Pancreas (tissue), 10 donors: ENCODE measurements at regions not wholly inside any gene's neighbourhood (a gene's known extent, or its start where the extent isn't known, plus 50 kb on each side); places are given as distances from the start of the nearest gene placed in this dataset.

Experiments
- ATAC-seq, 4 donors: fragments of 200-7000 bp; cut with Tn5 transposase; one replicate each; pipeline versions ENCODE4 v1.8.0 to v1.9.1; 2020; ENCODE audit warnings: mild to moderate bottlenecking in 4 of 4, moderate library complexity in 4 of 4
- DNase-seq, 6 donors: peaks; one replicate each; pipeline ENCODE4 v3.0.0-alpha.2; 2020
- FAIRE-seq: peaks from 2 replicates; lab custom pipeline; 2012; peaks lifted over from hg19 to GRCh38; lab: Jason Lieb, UNC
- H3K27ac ChIP-seq, 4 donors: fragments of 200-600 bp; sonication (generic); 1 replicate in 3 of 4; 2 replicates in 1 of 4; pipeline versions ENCODE4 v1.5.0 to v1.8.0; 2020
- H3K27me3 ChIP-seq, 4 donors: fragments of 200-600 bp; one replicate each; pipeline ENCODE4 v1.8.0; 2021
- H3K36me3 ChIP-seq, 3 donors: fragments of 200-600 bp; sonication (generic) in 1 of 3; one replicate each; pipeline versions ENCODE4 v1.5.0 to v1.8.0; 2020 to 2021
- H3K4me1 ChIP-seq, 3 donors: fragments of 200-600 bp; one replicate each; pipeline ENCODE4 v1.8.0; 2021
- H3K4me3 ChIP-seq, 4 donors: fragments of 200-600 bp; sonication (generic) in 2 of 4; one replicate each; pipeline versions ENCODE4 v1.5.0 to v1.8.0; 2020 to 2021
- H3K9me3 ChIP-seq, 4 donors: fragments of 200-600 bp; one replicate each; pipeline ENCODE4 v1.8.0; 2021
- WGBS, 2 donors: extraction: QIAGEN DNeasy Blood & Tissue Kit; methylation state at CpG; one replicate each; pipeline ENCODE4 v1.1.7; 2013; 5-methylcytosine and 5-hydroxymethylcytosine counted together
- intact Hi-C, 3 donors: fragments of 100-400 bp; cut with DNase I; formaldehyde crosslinking; loops; one replicate each; pipeline versions ENCODE4 v1.11.1 to v1.14.2; 2022
- TF ChIP-seq, protein P1 (sequence below), 4 donors: fragments of 200-600 bp; sonication (generic) in 3 of 4; IDR thresholded peaks; one replicate each; pipeline versions ENCODE4 v1.5.0 to v1.8.0; 2021; ENCODE audit warnings: antibody characterized with exemption in 4 of 4
- donor health status: healthy with polysubstance abuse.
- donor health status: DM: no; HTN: no; CAD: no; lungs with moderate emphysema.
- donor health status: DM: no; HTN: no; CAD: no.
- donor health status: control.
- donor health status: control.
- donor health status: Bipolar disorder and iron deficiency.
- donor health status: DM: yes; HTN: yes; CAD: no.
- donor health status: DM: no; HTN: no; CAD: no.
- donor health status: DM: no; HTN: no; CAD: no.
- donor health status: DM: yes; HTN: yes; CAD: no.

DNA sequence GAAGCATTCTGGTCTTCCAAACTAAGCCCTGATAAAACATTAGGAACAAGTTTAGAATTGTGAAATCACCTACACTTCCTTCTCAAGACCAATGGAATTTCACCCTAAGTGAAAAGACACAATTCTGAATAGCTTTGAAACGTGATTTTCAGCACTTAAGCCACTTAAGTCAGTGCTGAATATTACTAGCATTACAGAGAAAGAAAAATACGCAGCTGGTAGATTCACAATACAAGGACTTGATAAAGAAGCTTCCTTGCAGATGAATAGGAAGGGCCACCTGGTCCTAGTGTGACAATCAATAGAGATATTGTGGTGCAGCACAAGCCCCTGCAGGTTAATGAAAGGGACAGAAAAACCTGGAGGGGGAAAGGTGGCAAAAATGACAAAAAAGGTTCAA is 353.1 kb upstream of the ALCAM start:
- DNase-seq = no peak
- Histone ChIP-seq H3K27ac (no peak overlapping the region), H3K36me3 (no peaks in the 10 kb centered on the region), H3K27me3 (no peaks in the 10 kb centered on the region), H3K4me3 (no peak overlapping the region), H3K4me1 (no peaks in the 10 kb centered on the region), H3K9me3 (no peaks in the 10 kb centered on the region)
- FAIRE-seq = no peak
- ATAC-seq = no peak
- WGBS, 2 donors = 58 to 68% methylated on average over 2 of the region's 2 CpGs
- TF ChIP-seq, protein P1, sequence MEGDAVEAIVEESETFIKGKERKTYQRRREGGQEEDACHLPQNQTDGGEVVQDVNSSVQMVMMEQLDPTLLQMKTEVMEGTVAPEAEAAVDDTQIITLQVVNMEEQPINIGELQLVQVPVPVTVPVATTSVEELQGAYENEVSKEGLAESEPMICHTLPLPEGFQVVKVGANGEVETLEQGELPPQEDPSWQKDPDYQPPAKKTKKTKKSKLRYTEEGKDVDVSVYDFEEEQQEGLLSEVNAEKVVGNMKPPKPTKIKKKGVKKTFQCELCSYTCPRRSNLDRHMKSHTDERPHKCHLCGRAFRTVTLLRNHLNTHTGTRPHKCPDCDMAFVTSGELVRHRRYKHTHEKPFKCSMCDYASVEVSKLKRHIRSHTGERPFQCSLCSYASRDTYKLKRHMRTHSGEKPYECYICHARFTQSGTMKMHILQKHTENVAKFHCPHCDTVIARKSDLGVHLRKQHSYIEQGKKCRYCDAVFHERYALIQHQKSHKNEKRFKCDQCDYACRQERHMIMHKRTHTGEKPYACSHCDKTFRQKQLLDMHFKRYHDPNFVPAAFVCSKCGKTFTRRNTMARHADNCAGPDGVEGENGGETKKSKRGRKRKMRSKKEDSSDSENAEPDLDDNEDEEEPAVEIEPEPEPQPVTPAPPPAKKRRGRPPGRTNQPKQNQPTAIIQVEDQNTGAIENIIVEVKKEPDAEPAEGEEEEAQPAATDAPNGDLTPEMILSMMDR (IDR thresholded peaks at IDR 0.05) = no peak
- intact Hi-C loops = no loop called here

GRCh38 chr3:105014631-105015030 is 352.1 kb upstream of the ALCAM start:
- H3K27ac ChIP-seq = no peak overlapping the region
- no peaks in the 10 kb centered on the region for H3K27me3 ChIP-seq
- no peaks in the 10 kb centered on the region for H3K4me1 ChIP-seq
- H3K4me3 ChIP-seq = no peak overlapping the region
- ATAC-seq = no peak
- TF ChIP-seq, protein P1 (IDR thresholded peaks at IDR 0.05) = no peak
- DNase-seq = no peak
- WGBS, 2 donors = 50 to 52% methylated on average over 1 of the region's 1 CpG
- intact Hi-C loops = no loop called here
- no peaks in the 10 kb centered on the region for H3K9me3 ChIP-seq
- FAIRE-seq = no peak
- no peaks in the 10 kb centered on the region for H3K36me3 ChIP-seq

GRCh38 chr3:105022813-105023212 is 343.9 kb upstream of the ALCAM start:
- H3K4me3 ChIP-seq = no peak overlapping the region
- TF ChIP-seq, protein P1 (IDR thresholded peaks at IDR 0.05) = no peak
- no peaks in the 10 kb centered on the region for H3K36me3 ChIP-seq
- H3K9me3 ChIP-seq = no peaks in the 10 kb centered on the region
- DNase-seq (no peak), FAIRE-seq (no peak), ATAC-seq (no peak)
- no peaks in the 10 kb centered on the region for H3K4me1 ChIP-seq
- no peaks in the 10 kb centered on the region for H3K27me3 ChIP-seq
- no peak overlapping the region for H3K27ac ChIP-seq
- 70% methylated on average over 2 of the region's 2 CpGs for WGBS, 2 donors
- intact Hi-C loops = no loop called here

DNA sequence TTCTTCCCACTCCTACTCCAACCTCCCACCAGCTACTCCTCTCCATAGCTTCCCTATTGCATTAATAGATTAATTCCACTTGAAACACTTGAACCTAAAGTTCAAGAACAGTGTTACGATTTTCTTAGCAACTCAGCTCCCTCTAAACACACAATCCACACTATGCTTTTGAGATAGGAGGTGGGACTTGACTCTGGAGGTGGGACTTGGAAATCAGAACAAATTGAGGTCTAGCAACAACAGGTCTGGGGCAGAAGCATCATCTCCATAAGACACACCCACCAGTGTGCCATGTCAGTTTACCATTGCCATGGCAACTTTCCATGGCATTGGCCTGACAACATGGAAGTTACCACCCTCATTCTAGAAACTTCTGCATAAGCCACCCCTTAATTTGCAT is 336.5 kb upstream of the ALCAM start:
- TF ChIP-seq, protein P1 (IDR thresholded peaks at IDR 0.05) = no peak
- Histone ChIP-seq H3K27ac (no peak overlapping the region), H3K27me3 (no peaks in the 10 kb centered on the region), H3K4me3 (no peak overlapping the region), H3K36me3 (no peaks in the 10 kb centered on the region), H3K4me1 (peaks cover 4 to 21% (median 17%) of the 10 kb centered on the region in 3 donors), H3K9me3 (no peaks in the 10 kb centered on the region)
- DNase-seq (no peak), ATAC-seq (no peak), FAIRE-seq (no peak)
- intact Hi-C loops = no loop called here
- 80 to 87% methylated on average over 1 of the region's 1 CpG for WGBS, 2 donors

DNA sequence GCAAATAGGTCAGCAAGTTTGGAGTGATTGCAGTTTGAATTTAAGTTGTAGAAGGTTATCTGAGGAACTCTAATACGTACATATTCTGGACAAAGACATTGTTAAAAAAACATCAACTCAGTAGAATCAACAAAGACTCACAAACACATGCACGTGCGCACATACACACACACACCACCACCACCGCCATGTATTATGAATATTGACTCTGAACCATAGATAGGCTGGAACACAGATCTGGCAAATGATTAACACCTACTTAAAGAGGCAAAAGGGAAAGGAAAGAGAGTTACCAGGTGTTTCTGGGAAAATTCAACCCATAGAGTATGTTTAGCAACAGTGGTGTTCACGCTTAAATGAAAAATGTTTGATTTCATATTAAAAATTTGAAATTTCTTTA is 334.2 kb upstream of the ALCAM start:
- TF ChIP-seq, protein P1 (IDR thresholded peaks at IDR 0.05) = no peak
- Histone ChIP-seq H3K4me3 (no peak overlapping the region), H3K9me3 (no peaks in the 10 kb centered on the region), H3K4me1 (peaks cover 4 to 21% (median 17%) of the 10 kb centered on the region in 3 donors), H3K36me3 (no peaks in the 10 kb centered on the region), H3K27me3 (no peaks in the 10 kb centered on the region), H3K27ac (no peak overlapping the region)
- intact Hi-C loops = no loop called here
- ATAC-seq (peak; percentile 79 to 94 (median 88)), FAIRE-seq (no peak), DNase-seq (peak in 3 of 6 donors; percentile 3 to 16 (median 14))
- 12 to 17% methylated on average over 5 of the region's 5 CpGs for WGBS, 2 donors
